GM12878 (cell line): ENCODE measurements at regions not wholly inside any gene's neighbourhood (a gene's known extent, or its start where the extent isn't known, plus 50 kb on each side); places are given as distances from the start of the nearest gene placed in this dataset.
A peak's percentile ranks its signal among the peaks of the same experiment; 100 is the strongest.

Experiments
- ATAC-seq: fragments of 200-7000 bp; cut with Tn5 transposase; 3 replicates; pipeline ENCODE4 v1.9.1; 2020; ENCODE audit warnings: mild to moderate bottlenecking, moderate library complexity
- BruUV-seq: library from RNA; stranded (reverse); fragments of 400-500 nt; replicated peaks from 2 replicates; lab custom pipeline; 2021; lab: Mats Ljungman, UMichigan
- CTCF ChIA-PET: fragments of 300-600 bp; sonication (Branson Sonifier 250); formaldehyde crosslinking; extraction: SDS; loops from one replicate; lab custom pipeline; 2021; ENCODE audit warnings: inconsistent platforms; lab: Yijun Ruan, JAX
- POLR2A ChIA-PET: fragments of 350-600 bp; formaldehyde crosslinking; extraction: SDS; loops from one replicate; lab custom pipeline; 2021; ENCODE audit warnings: inconsistent platforms; lab: Charles Lee
- RAD21 ChIA-PET: fragments of 300-600 bp; sonication (Branson Sonifier 250); formaldehyde crosslinking; loops from one replicate; lab custom pipeline; 2023; ENCODE audit warnings: antibody characterized with exemption; ENCODE audit not compliant: unreplicated experiment; lab: Charles Lee
- SMC1A ChIA-PET: fragments of 300-600 bp; sonication (Branson Sonifier 250); formaldehyde crosslinking; loops from one replicate; lab custom pipeline; 2023; ENCODE audit not compliant: unreplicated experiment, uncharacterized antibody; lab: Charles Lee
- DNase-seq: peaks from one replicate; pipeline ENCODE4 v3.0.0-alpha.2; 2011; ENCODE audit warnings: low read depth, low spot score
- FAIRE-seq: peaks from 3 replicates; lab custom pipeline; 2011; peaks lifted over from hg19 to GRCh38; lab: Jason Lieb, UNC
- H2AFZ ChIP-seq: 2 replicates; pipeline ENCODE4 v1.6.0; 2011; ENCODE audit warnings: low read depth, low read length, control low read depth; ENCODE audit not compliant: control insufficient read depth
- H3K27ac ChIP-seq: 2 replicates; pipeline ENCODE4 v1.5.1; 2011; ENCODE audit warnings: control low read depth; ENCODE audit not compliant: control insufficient read depth, insufficient read depth
- H3K27me3 ChIP-seq, 2 experiments: replicated peaks in 1 of 2; 2 replicates each; pipeline versions ENCODE4 v1.6.0 to v1.6.1; 2011; ENCODE audit warnings: low read length in 1 of 2; ENCODE audit not compliant: control insufficient read depth in 2 of 2, insufficient read depth in 2 of 2
- H3K36me3 ChIP-seq, 2 experiments: 2 replicates each; pipeline ENCODE4 v1.5.1; 2011; ENCODE audit warnings: low read length in 1 of 2; ENCODE audit not compliant: control insufficient read depth in 2 of 2, insufficient read depth in 2 of 2
- H3K4me1 ChIP-seq: 2 replicates; pipeline ENCODE4 v1.6.1; 2011; ENCODE audit warnings: mild to moderate bottlenecking, low read length, moderate library complexity, mixed read lengths; ENCODE audit not compliant: control insufficient read depth, insufficient read depth
- H3K4me2 ChIP-seq: 2 replicates; pipeline ENCODE4 v1.6.0; 2011; ENCODE audit warnings: control low read depth; ENCODE audit not compliant: control insufficient read depth, insufficient read depth
- H3K4me3 ChIP-seq: fragments of 200-600 bp; sonication (generic); 2 replicates; pipeline ENCODE4 v1.5.1; 2016
- H3K79me2 ChIP-seq: 2 replicates; pipeline ENCODE4 v1.6.0; 2011; ENCODE audit warnings: low read length; ENCODE audit not compliant: control insufficient read depth, insufficient read depth
- H3K9ac ChIP-seq: 2 replicates; pipeline ENCODE4 v1.8.0; 2011; ENCODE audit warnings: low read length, control low read depth, mixed read lengths; ENCODE audit not compliant: control insufficient read depth, insufficient read depth
- H3K9me3 ChIP-seq: replicated peaks from 3 replicates; pipeline ENCODE4 v1.5.1; 2011; ENCODE audit warnings: mild to moderate bottlenecking, low read length; ENCODE audit not compliant: control insufficient read depth, insufficient read depth
- H4K20me1 ChIP-seq: 2 replicates; pipeline ENCODE4 v1.6.0; 2011; ENCODE audit not compliant: control insufficient read depth, insufficient read depth
- BHLHE40 ChIP-seq, 2 experiments: fragments of 450-650 bp in 1 of 2; IDR thresholded peaks; 2 replicates each; pipeline ENCODE4 v1.6.1; 2011 to 2017; ENCODE audit warnings: low read depth in 2 of 2, borderline replicate concordance in 1 of 2, improper control_type of control experiment in 1 of 2, low read length in 1 of 2, mild to moderate bottlenecking in 1 of 2
- ETV6 ChIP-seq, 2 experiments: fragments of 450-650 bp in 1 of 2; IDR thresholded peaks in 1 of 2; conservative IDR thresholded peaks in 1 of 2; 2 replicates each; pipeline ENCODE4 v1.6.1; 2014; ENCODE audit warnings: antibody characterized with exemption in 1 of 2, borderline replicate concordance in 1 of 2, low read depth in 1 of 2, mild to moderate bottlenecking in 1 of 2, moderate library complexity in 1 of 2
- NBN ChIP-seq: fragments of 450-650 bp; IDR thresholded peaks from 2 replicates; pipeline ENCODE4 v1.6.1; 2016
- NFXL1 ChIP-seq: fragments of 450-650 bp; IDR thresholded peaks from 2 replicates; pipeline ENCODE4 v1.6.1; 2017; ENCODE audit warnings: antibody characterized with exemption, mild to moderate bottlenecking, borderline replicate concordance
- WGBS: methylation state at CpG from one replicate; pipeline ENCODE4 v1.1.6; 2016; ENCODE audit warnings: low lambda C conversion rate; ENCODE audit not compliant: insufficient replicate concordance, insufficient coverage; ENCODE audit errors: missing lambda C conversion rate; 5-methylcytosine and 5-hydroxymethylcytosine counted together
- in situ Hi-C: fragments of 300-500 bp; cut with MboI; formaldehyde crosslinking; loops from 9 replicates; pipeline ENCODE4 v1.14.3; 2018; ENCODE audit warnings: mixed read lengths
- intact Hi-C: fragments of 100-400 bp; cut with micrococcal nuclease; formaldehyde crosslinking; loops from one replicate; pipeline ENCODE4 v1.14.2; 2022; ENCODE audit not compliant: unreplicated experiment
- TF ChIP-seq, protein P1 (sequence below): fragments of 450-650 bp; IDR thresholded peaks from 2 replicates; pipeline ENCODE4 v1.6.1; 2017; ENCODE audit warnings: antibody characterized with exemption, mild to moderate bottlenecking, moderate library complexity
- TF ChIP-seq, protein P2 (sequence below): fragments of 450-650 bp; IDR thresholded peaks from 2 replicates; pipeline ENCODE4 v1.6.1; 2017; ENCODE audit warnings: mild to moderate bottlenecking, moderate library complexity
- TF ChIP-seq, protein P3 (sequence below): fragments of 450-650 bp; IDR thresholded peaks from 2 replicates; pipeline ENCODE4 v1.6.1; 2018; ENCODE audit warnings: borderline replicate concordance, mild to moderate bottlenecking; ENCODE audit not compliant: partially characterized antibody
- TF ChIP-seq, protein P4 (sequence below), 3 experiments: IDR thresholded peaks in 2 of 3; conservative IDR thresholded peaks in 1 of 3; 2 replicates each; pipeline ENCODE4 v1.5.1; 2011; ENCODE audit warnings: low read depth in 3 of 3, low read length in 3 of 3, mild to moderate bottlenecking in 3 of 3, control low read depth in 2 of 3, moderate library complexity in 2 of 3, inconsistent platforms in 1 of 3, mixed read lengths in 1 of 3; ENCODE audit not compliant: control insufficient read depth in 2 of 3, insufficient read depth in 1 of 3; ENCODE audit errors: extremely low read depth in 1 of 3

DNA sequence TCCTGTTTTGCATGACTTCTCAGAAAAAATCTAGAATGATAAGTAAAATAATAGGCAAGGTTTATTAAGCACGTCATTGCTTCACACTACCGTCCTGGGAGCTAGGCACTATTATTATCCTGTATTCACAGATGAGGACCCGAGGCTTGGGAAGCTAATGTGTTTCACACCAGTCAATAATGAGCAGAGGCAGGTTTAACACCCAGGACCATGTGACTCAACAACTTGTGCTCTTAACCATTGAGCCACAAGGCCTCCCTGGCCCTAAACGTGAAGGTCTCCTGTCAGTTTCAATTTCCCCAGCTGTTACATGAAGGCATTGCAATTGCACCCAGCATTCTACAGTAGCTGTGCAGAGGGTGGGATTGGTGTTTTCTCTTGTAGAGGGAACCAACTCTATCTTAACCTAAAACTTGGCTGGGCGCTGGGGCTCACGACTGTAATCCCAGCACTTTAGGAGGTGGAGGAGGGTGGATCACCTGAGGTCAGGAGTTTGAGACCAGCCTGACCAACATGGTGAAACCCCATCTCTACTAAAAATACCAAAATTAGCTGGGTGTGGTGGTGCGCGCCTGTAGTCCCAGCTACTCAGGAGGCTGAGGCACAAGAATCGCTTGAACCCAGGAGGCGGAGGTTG is 191.2 kb downstream of the BCAS1 start:
- FAIRE-seq (no peak), DNase-seq (no peak), ATAC-seq (peak; percentile 55)
- no peaks in the 10 kb centered on the region for H3K79me2 ChIP-seq
- in situ Hi-C loops = no loop called here
- no peak overlapping the region for H3K9ac ChIP-seq
- ChIA-PET CTCF (interaction anchor here (0.6 to 3.0 kb wide), 6 partner anchors 9 to 142 kb away, joined by 3 to 10 read pairs (median 5); no protein-coding TSS in a partner anchor), SMC1A (interaction anchor here (0.7 to 7.6 kb wide), 18 partner anchors 9 to 226 kb away, joined by 3 to 49 read pairs (median 4); no protein-coding TSS in a partner anchor), RAD21 (interaction anchor here (0.8 to 3.7 kb wide), 7 partner anchors 13 to 149 kb away, joined by 3 to 14 read pairs (median 3); no protein-coding TSS in a partner anchor), POLR2A (interaction anchor here (0.6 to 2.9 kb wide), 3 partner anchors 12 to 23 kb away, joined by 3 to 17 read pairs (median 4); no protein-coding TSS in a partner anchor)
- no peaks in the 10 kb centered on the region for H3K36me3 ChIP-seq
- intact Hi-C loops = no loop called here
- WGBS = 92% methylated on average over 10 of the region's 10 CpGs
- H3K4me3 ChIP-seq = no peak overlapping the region
- peak overlapping the region; percentile 24; the same call in 1 of the 2 replicates for H3K4me2 ChIP-seq
- peak overlapping the region; percentile 31; the same call in 1 of the 2 replicates for H2AFZ ChIP-seq
- TF ChIP-seq, protein P1, sequence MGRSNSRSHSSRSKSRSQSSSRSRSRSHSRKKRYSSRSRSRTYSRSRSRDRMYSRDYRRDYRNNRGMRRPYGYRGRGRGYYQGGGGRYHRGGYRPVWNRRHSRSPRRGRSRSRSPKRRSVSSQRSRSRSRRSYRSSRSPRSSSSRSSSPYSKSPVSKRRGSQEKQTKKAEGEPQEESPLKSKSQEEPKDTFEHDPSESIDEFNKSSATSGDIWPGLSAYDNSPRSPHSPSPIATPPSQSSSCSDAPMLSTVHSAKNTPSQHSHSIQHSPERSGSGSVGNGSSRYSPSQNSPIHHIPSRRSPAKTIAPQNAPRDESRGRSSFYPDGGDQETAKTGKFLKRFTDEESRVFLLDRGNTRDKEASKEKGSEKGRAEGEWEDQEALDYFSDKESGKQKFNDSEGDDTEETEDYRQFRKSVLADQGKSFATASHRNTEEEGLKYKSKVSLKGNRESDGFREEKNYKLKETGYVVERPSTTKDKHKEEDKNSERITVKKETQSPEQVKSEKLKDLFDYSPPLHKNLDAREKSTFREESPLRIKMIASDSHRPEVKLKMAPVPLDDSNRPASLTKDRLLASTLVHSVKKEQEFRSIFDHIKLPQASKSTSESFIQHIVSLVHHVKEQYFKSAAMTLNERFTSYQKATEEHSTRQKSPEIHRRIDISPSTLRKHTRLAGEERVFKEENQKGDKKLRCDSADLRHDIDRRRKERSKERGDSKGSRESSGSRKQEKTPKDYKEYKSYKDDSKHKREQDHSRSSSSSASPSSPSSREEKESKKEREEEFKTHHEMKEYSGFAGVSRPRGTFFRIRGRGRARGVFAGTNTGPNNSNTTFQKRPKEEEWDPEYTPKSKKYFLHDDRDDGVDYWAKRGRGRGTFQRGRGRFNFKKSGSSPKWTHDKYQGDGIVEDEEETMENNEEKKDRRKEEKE = no peak
- 0 out of 2 replicates have a peak, but pooled peaks have one; percentile 30 for TF ChIP-seq NFXL1
- TF ChIP-seq, protein P2, sequence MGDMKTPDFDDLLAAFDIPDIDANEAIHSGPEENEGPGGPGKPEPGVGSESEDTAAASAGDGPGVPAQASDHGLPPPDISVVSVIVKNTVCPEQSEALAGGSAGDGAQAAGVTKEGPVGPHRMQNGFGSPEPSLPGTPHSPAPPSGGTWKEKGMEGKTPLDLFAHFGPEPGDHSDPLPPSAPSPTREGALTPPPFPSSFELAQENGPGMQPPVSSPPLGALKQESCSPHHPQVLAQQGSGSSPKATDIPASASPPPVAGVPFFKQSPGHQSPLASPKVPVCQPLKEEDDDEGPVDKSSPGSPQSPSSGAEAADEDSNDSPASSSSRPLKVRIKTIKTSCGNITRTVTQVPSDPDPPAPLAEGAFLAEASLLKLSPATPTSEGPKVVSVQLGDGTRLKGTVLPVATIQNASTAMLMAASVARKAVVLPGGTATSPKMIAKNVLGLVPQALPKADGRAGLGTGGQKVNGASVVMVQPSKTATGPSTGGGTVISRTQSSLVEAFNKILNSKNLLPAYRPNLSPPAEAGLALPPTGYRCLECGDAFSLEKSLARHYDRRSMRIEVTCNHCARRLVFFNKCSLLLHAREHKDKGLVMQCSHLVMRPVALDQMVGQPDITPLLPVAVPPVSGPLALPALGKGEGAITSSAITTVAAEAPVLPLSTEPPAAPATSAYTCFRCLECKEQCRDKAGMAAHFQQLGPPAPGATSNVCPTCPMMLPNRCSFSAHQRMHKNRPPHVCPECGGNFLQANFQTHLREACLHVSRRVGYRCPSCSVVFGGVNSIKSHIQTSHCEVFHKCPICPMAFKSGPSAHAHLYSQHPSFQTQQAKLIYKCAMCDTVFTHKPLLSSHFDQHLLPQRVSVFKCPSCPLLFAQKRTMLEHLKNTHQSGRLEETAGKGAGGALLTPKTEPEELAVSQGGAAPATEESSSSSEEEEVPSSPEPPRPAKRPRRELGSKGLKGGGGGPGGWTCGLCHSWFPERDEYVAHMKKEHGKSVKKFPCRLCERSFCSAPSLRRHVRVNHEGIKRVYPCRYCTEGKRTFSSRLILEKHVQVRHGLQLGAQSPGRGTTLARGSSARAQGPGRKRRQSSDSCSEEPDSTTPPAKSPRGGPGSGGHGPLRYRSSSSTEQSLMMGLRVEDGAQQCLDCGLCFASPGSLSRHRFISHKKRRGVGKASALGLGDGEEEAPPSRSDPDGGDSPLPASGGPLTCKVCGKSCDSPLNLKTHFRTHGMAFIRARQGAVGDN = 0 out of 2 replicates have a peak, but pooled peaks have one; percentile 38
- peak in 1 of 2 experiments; percentile 76; a peak in 2 of 4 replicates for TF ChIP-seq ETV6 (conservative IDR thresholded peaks at IDR 0.05 in 1 of 2, IDR thresholded peaks at IDR 0.05 in 1 of 2; ENCODE audit: borderline replicate concordance in 1 of 2, low read depth in 1 of 2)
- TF ChIP-seq, protein P3, sequence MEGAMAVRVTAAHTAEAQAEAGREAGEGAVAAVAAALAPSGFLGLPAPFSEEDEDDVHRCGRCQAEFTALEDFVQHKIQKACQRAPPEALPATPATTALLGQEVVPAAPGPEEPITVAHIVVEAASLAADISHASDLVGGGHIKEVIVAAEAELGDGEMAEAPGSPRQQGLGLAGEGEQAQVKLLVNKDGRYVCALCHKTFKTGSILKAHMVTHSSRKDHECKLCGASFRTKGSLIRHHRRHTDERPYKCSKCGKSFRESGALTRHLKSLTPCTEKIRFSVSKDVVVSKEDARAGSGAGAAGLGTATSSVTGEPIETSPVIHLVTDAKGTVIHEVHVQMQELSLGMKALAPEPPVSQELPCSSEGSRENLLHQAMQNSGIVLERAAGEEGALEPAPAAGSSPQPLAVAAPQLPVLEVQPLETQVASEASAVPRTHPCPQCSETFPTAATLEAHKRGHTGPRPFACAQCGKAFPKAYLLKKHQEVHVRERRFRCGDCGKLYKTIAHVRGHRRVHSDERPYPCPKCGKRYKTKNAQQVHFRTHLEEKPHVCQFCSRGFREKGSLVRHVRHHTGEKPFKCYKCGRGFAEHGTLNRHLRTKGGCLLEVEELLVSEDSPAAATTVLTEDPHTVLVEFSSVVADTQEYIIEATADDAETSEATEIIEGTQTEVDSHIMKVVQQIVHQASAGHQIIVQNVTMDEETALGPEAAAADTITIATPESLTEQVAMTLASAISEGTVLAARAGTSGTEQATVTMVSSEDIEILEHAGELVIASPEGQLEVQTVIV = no peak
- TF ChIP-seq NBN = no peak
- TF ChIP-seq, protein P4, sequence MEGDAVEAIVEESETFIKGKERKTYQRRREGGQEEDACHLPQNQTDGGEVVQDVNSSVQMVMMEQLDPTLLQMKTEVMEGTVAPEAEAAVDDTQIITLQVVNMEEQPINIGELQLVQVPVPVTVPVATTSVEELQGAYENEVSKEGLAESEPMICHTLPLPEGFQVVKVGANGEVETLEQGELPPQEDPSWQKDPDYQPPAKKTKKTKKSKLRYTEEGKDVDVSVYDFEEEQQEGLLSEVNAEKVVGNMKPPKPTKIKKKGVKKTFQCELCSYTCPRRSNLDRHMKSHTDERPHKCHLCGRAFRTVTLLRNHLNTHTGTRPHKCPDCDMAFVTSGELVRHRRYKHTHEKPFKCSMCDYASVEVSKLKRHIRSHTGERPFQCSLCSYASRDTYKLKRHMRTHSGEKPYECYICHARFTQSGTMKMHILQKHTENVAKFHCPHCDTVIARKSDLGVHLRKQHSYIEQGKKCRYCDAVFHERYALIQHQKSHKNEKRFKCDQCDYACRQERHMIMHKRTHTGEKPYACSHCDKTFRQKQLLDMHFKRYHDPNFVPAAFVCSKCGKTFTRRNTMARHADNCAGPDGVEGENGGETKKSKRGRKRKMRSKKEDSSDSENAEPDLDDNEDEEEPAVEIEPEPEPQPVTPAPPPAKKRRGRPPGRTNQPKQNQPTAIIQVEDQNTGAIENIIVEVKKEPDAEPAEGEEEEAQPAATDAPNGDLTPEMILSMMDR (IDR thresholded peaks at IDR 0.05 in 2 of 3, conservative IDR thresholded peaks at IDR 0.05 in 1 of 3; ENCODE audit: control insufficient read depth in 2 of 3, extremely low read depth in 1 of 3, insufficient read depth in 1 of 3, low read depth in 3 of 3, low read length in 3 of 3) = no peak
- TF ChIP-seq BHLHE40 (IDR thresholded peaks at IDR 0.05; ENCODE audit: borderline replicate concordance in 1 of 2, low read depth in 2 of 2, low read length in 1 of 2) = peak; percentile 21 to 31; a peak in 2 of 4 replicates
- H4K20me1 ChIP-seq = no peaks in the 10 kb centered on the region
- no peaks in the 10 kb centered on the region; the same call in 2 of the 3 replicates for H3K9me3 ChIP-seq
- no peak overlapping the region for H3K27ac ChIP-seq
- peaks cover 11% of the 10 kb centered on the region for H3K4me1 ChIP-seq
- H3K27me3 ChIP-seq = no peaks in the 10 kb centered on the region
- BruUV-seq = no TSS peak
